CD8-positive, alpha-beta memory T cell (primary cell): ENCODE measurements at regions not wholly inside any gene's neighbourhood (a gene's known extent, or its start where the extent isn't known, plus 50 kb on each side); places are given as distances from the start of the nearest gene placed in this dataset.
"Not testable (repeated sequence)": the region's sequence is repeated elsewhere in the genome, so short reads cannot be mapped to it uniquely, and the experiment has no call there.

ENCODE experiments used
- CTCF ChIA-PET: fragments of 350-600 bp; sonication (Branson Sonifier 250); formaldehyde crosslinking; loops from one replicate; lab custom pipeline; 2021; ENCODE audit warnings: antibody characterized with exemption; lab: Charles Lee
- POLR2A ChIA-PET: fragments of 350-600 bp; sonication (Branson Sonifier 250); formaldehyde crosslinking; loops from one replicate; lab custom pipeline; 2021; ENCODE audit warnings: antibody characterized with exemption; lab: Charles Lee
- DNase-seq, 5 donors: peaks; one replicate each; pipeline versions ENCODE4 v3.0.0 to v3.0.0-alpha.2; 2020 to 2022; ENCODE audit warnings: mixed read lengths in 1 of 5
- H3K27ac ChIP-seq: one replicate; pipeline ENCODE4 v1.7.0; 2013; ENCODE audit warnings: low read depth, mild to moderate bottlenecking, low read length, moderate library complexity
- H3K27me3 ChIP-seq: 2 replicates; pipeline ENCODE4 v1.7.0; 2013; ENCODE audit warnings: low read length, mild to moderate bottlenecking; ENCODE audit not compliant: insufficient read depth, poor library complexity, severe bottlenecking
- H3K36me3 ChIP-seq: 2 replicates; pipeline ENCODE4 v1.7.0; 2013; ENCODE audit warnings: mild to moderate bottlenecking, low read length, moderate library complexity; ENCODE audit not compliant: insufficient read depth
- H3K4me1 ChIP-seq: 2 replicates; pipeline ENCODE4 v1.7.0; 2013; ENCODE audit warnings: mild to moderate bottlenecking, low read length, moderate library complexity; ENCODE audit not compliant: insufficient read depth
- H3K4me3 ChIP-seq: 2 replicates; pipeline ENCODE4 v1.7.0; 2013; ENCODE audit warnings: mild to moderate bottlenecking, low read length
- H3K9me3 ChIP-seq: 2 replicates; pipeline ENCODE4 v1.7.0; 2013; ENCODE audit warnings: mild to moderate bottlenecking, low read length
- H3K27ac Mint-ChIP-seq, 8 donors: one replicate each; pipeline ENCODE4 v1.8.0; 2020 to 2021; ENCODE audit warnings: mixed read lengths in 8 of 8, mild to moderate bottlenecking in 6 of 8, inconsistent platforms in 3 of 8, moderate library complexity in 3 of 8
- H3K27me3 Mint-ChIP-seq, 2 donors: one replicate each; pipeline ENCODE4 v1.8.0; 2020 to 2021; ENCODE audit warnings: mixed read lengths in 2 of 2, mild to moderate bottlenecking in 1 of 2, moderate library complexity in 1 of 2
- H3K36me3 Mint-ChIP-seq, 3 donors: one replicate each; pipeline ENCODE4 v1.8.0; 2020 to 2021; ENCODE audit warnings: mixed read lengths in 3 of 3, inconsistent platforms in 1 of 3, mild to moderate bottlenecking in 1 of 3
- H3K4me1 Mint-ChIP-seq, 3 donors: one replicate each; pipeline ENCODE4 v1.8.0; 2020 to 2021; ENCODE audit warnings: mixed read lengths in 3 of 3, inconsistent platforms in 1 of 3, mild to moderate bottlenecking in 1 of 3
- H3K4me3 Mint-ChIP-seq, 7 donors: one replicate each; pipeline ENCODE4 v1.8.0; 2020 to 2021; ENCODE audit warnings: mixed read lengths in 7 of 7, mild to moderate bottlenecking in 6 of 7, moderate library complexity in 4 of 7, inconsistent platforms in 2 of 7
- H3K9me3 Mint-ChIP-seq, 5 donors: one replicate each; pipeline ENCODE4 v1.8.0; 2020 to 2022; ENCODE audit warnings: mixed read lengths in 5 of 5, mild to moderate bottlenecking in 3 of 5, moderate library complexity in 2 of 5, inconsistent platforms in 1 of 5

GRCh38 chr7:24383055-24383454 lies 99.1 kb downstream of the NPY start:
- POLR2A ChIA-PET, result no interaction called here
- CTCF ChIA-PET, result no interaction called here

GRCh38 chr7:24384362-24385030 lies 100.5 kb downstream of the NPY start:
- Mint-ChIP-seq H3K4me1 (no peaks in the 10 kb centered on the region), H3K36me3 (peaks cover 0 to 3% (median 0%) of the 10 kb centered on the region in 3 donors), H3K27me3 (peaks cover 6 to 9% of the 10 kb centered on the region in 2 donors), H3K9me3 (no peaks in the 10 kb centered on the region), H3K27ac (no peak overlapping the region), H3K4me3 (peak overlapping the region in 1 of 7 donors; percentile 14)
- no peaks in the 10 kb centered on the region for H3K9me3 ChIP-seq
- peaks cover 3% of the 10 kb centered on the region for H3K27me3 ChIP-seq
- H3K36me3 ChIP-seq, result no peaks in the 10 kb centered on the region
- H3K4me1 ChIP-seq, result no peaks in the 10 kb centered on the region
- ChIA-PET POLR2A (no interaction called here), CTCF (interaction anchor here (0.7 kb wide), 1 partner anchor 28 kb away, joined by 4 read pairs; no protein-coding TSS in a partner anchor)
- no peak for DNase-seq
- no peak overlapping the region for H3K27ac ChIP-seq
- H3K4me3 ChIP-seq, result no peak overlapping the region

More at GRCh38 chr7:24383055-24383454, 99.1 kb downstream of the NPY start:
- H3K36me3 Mint-ChIP-seq, result peaks cover 0 to 3% (median 0%) of the 10 kb centered on the region in 3 donors
- H3K27ac ChIP-seq, result no peak overlapping the region
- no peaks in the 10 kb centered on the region for H3K4me1 ChIP-seq
- no peak overlapping the region for H3K27ac Mint-ChIP-seq
- H3K9me3 ChIP-seq, result no peaks in the 10 kb centered on the region
- DNase-seq, result no peak
- no peaks in the 10 kb centered on the region for H3K9me3 Mint-ChIP-seq
- H3K4me1 Mint-ChIP-seq, result no peaks in the 10 kb centered on the region
- H3K4me3 ChIP-seq, result no peak overlapping the region
- no peaks in the 10 kb centered on the region for H3K27me3 ChIP-seq
- no peaks in the 10 kb centered on the region for H3K36me3 ChIP-seq
- no peak overlapping the region for H3K4me3 Mint-ChIP-seq
- peaks cover 4 to 6% of the 10 kb centered on the region in 2 donors for H3K27me3 Mint-ChIP-seq

DNA sequence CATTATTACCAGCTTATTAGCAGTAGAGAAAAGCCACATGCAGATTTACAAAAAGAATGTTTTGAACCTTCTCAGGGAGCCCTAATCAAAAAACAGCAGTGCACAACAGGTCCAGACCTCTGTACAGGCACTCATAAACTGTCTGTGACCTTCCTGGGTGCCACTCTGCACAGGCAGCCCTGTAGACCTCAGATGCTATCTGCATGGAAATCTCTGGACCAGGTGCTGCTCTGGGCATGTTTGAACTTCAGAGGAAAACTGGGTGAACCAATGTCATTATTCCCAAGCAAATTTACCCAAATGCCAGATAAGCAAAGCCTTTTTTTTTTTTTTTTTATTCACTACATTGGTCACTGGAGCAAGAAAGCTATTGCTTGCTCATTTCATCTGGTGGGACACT lies 104.2 kb downstream of the NPY start:
- Mint-ChIP-seq H3K27me3 (peaks cover 5 to 12% of the 10 kb centered on the region in 2 donors), H3K4me1 (no peaks in the 10 kb centered on the region), H3K9me3 (no peaks in the 10 kb centered on the region), H3K36me3 (peaks cover 0 to 1% (median 0%) of the 10 kb centered on the region in 3 donors), H3K4me3 (no peak overlapping the region), H3K27ac (no peak overlapping the region)
- POLR2A ChIA-PET, result no interaction called here
- CTCF ChIA-PET, result no interaction called here
- no peak overlapping the region for H3K27ac ChIP-seq
- DNase-seq, result no peak
- H3K27me3 ChIP-seq, result peaks cover 3% of the 10 kb centered on the region
- no peaks in the 10 kb centered on the region for H3K36me3 ChIP-seq
- H3K4me3 ChIP-seq, result no peak overlapping the region
- H3K4me1 ChIP-seq, result no peaks in the 10 kb centered on the region
- H3K9me3 ChIP-seq, result no peaks in the 10 kb centered on the region

DNA sequence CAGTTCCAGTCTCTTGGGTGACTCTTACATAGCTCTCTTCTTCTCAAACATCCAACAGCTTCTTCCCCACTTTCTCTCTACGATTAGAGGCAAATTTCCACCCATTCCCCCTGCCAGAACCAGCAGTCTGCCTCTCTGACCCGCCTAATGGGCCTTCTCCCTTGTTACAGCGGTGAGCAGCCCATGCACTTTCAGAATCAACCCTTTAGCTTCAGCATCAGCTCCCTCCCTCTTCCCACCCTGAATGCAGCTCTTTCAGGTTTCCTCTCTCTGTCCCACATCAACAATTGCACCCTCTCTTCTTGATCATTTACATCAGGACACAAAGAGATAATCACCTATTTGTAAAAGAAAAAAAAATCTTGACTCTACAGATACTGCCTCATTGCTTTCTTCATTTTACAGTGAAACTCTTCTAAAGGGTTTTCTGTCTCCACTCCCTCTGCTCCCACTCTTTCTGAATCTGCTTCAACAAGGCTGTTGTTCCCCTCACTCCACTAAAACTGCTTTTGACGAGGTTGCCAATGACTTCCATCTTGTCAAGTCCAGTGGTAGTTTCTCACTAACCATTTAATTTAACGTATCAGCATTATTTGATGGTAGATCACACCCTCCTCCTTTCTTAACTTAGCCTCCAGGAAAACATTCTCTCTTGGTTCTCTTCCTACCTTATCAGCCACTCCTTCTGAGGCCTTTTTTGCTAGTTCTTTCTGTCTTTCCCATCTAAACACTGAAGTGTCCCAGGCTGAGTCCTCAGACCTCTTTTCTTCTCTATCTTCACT lies 106.6 kb downstream of the NPY start:
- H3K4me1 ChIP-seq, result no peaks in the 10 kb centered on the region
- ChIA-PET CTCF (no interaction called here), POLR2A (no interaction called here)
- Mint-ChIP-seq H3K27ac (no peak overlapping the region), H3K4me3 (no peak overlapping the region), H3K9me3 (no peaks in the 10 kb centered on the region), H3K27me3 (peaks cover 5 to 12% of the 10 kb centered on the region in 2 donors), H3K36me3 (peaks cover 0 to 3% (median 0%) of the 10 kb centered on the region in 3 donors), H3K4me1 (no peaks in the 10 kb centered on the region)
- no peak for DNase-seq
- H3K9me3 ChIP-seq, result no peaks in the 10 kb centered on the region
- H3K4me3 ChIP-seq, result no peak overlapping the region
- H3K27me3 ChIP-seq, result peaks cover 3% of the 10 kb centered on the region
- H3K36me3 ChIP-seq, result no peaks in the 10 kb centered on the region
- no peak overlapping the region for H3K27ac ChIP-seq

DNA sequence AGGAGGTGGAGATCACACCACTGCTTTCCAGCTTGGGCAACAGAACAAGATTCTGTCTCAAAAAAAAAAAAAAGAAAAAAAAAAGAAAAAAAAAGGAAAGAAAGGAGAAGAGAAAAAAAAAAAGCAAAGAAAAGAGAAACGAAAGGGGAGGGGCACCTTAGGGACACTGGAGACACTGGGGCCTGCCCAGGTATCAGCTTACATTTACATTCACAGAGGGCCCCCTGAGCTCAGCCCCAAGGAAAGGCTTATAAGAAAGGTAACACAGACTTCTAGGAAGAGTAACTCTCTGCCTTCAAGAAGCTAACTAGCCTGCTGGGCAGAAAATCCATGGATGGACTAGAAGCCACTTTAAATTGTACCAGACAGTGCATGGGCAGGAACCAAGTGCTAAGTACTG lies 108.8 kb downstream of the NPY start:
- Mint-ChIP-seq H3K4me1 (no peaks in the 10 kb centered on the region), H3K27ac (no peak overlapping the region), H3K4me3 (no peak overlapping the region), H3K27me3 (peaks cover 2 to 12% of the 10 kb centered on the region in 2 donors), H3K9me3 (no peaks in the 10 kb centered on the region), H3K36me3 (peaks cover 0 to 3% (median 0%) of the 10 kb centered on the region in 3 donors)
- H3K4me3 ChIP-seq, result no peak overlapping the region
- no peaks in the 10 kb centered on the region for H3K36me3 ChIP-seq
- H3K4me1 ChIP-seq, result no peaks in the 10 kb centered on the region
- H3K27me3 ChIP-seq, result peaks cover 3% of the 10 kb centered on the region
- POLR2A ChIA-PET, result no interaction called here
- no peaks in the 10 kb centered on the region for H3K9me3 ChIP-seq
- DNase-seq, result no peak
- CTCF ChIA-PET, result no interaction called here
- no peak overlapping the region for H3K27ac ChIP-seq

DNA sequence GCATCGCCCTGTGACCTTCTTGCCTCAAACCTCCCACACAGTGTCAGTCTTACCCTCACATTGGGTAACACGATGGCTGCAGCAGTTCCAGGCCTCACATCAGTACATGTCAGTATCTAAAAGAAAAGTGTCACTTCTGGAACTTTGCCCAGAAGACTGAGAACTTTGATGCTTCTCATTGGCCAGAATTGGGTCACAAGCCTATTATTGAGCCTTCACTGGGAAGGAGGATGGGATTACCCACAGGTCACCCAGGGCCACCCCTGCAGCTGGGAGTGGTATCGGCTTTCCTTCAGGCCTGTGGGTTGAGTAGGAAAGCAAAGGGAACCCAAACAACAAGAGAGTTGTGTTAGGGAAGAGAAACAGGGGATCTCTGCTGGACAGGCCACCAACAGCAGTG lies 111.5 kb downstream of the NPY start:
- Histone ChIP-seq H3K36me3 (no peaks in the 10 kb centered on the region), H3K27ac (no peak overlapping the region), H3K9me3 (no peaks in the 10 kb centered on the region), H3K27me3 (no peaks in the 10 kb centered on the region), H3K4me1 (no peaks in the 10 kb centered on the region), H3K4me3 (no peak overlapping the region)
- ChIA-PET POLR2A (no interaction called here), CTCF (no interaction called here)
- peaks cover 0 to 3% (median 0%) of the 10 kb centered on the region in 3 donors for H3K36me3 Mint-ChIP-seq
- DNase-seq, result no peak
- H3K4me3 Mint-ChIP-seq, result no peak overlapping the region
- no peaks in the 10 kb centered on the region for H3K4me1 Mint-ChIP-seq
- peaks cover 2 to 7% of the 10 kb centered on the region in 2 donors for H3K27me3 Mint-ChIP-seq
- no peaks in the 10 kb centered on the region for H3K9me3 Mint-ChIP-seq
- no peak overlapping the region for H3K27ac Mint-ChIP-seq

DNA sequence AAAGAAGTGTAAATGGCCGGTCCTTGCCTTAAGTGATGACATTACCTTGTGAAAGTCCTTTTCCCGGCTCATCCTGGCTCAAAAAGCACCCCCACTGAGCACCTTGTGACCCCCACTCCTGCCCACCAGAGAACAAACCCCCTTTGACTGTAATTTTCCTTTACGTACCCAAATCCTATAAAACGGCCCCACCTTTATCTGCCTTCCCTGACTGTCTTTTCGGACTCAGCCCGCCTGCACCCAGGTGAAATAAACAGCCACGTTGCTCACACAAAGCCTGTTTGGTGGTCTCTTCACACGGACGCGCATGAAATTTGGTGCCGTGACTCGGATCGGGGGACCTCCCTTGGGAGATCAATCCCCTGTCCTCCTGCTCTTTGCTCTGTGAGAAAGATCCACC lies 112.4 kb downstream of the NPY start:
- H3K27ac Mint-ChIP-seq, H3K4me1 ChIP-seq, H3K27me3 Mint-ChIP-seq, H3K4me3 Mint-ChIP-seq, POLR2A ChIA-PET, H3K4me1 Mint-ChIP-seq, H3K4me3 ChIP-seq, H3K9me3 Mint-ChIP-seq, H3K36me3 ChIP-seq, H3K36me3 Mint-ChIP-seq, H3K27me3 ChIP-seq, H3K27ac ChIP-seq, DNase-seq, CTCF ChIA-PET, H3K9me3 ChIP-seq: not testable (repeated sequence)
